Chondrocyte (in vitro differentiated cells): ENCODE measurements at regions not wholly inside any gene's neighbourhood (a gene's known extent, or its start where the extent isn't known, plus 50 kb on each side); places are given as distances from the start of the nearest gene placed in this dataset.
A peak's percentile ranks its signal among the peaks of the same experiment; 100 is the strongest.

ENCODE experiments used
- DNase-seq: peaks from one replicate; pipeline ENCODE4 v3.0.0; 2021; ENCODE audit warnings: mixed read lengths, low spot score
- H3K27ac Mint-ChIP-seq: one replicate; pipeline ENCODE4 v1.8.0; 2021; ENCODE audit warnings: mild to moderate bottlenecking, moderate library complexity, mixed read lengths; ENCODE audit not compliant: unreplicated experiment
- H3K27me3 Mint-ChIP-seq: 2 replicates; pipeline ENCODE4 v1.8.0; 2021; ENCODE audit warnings: low read depth, mixed read lengths
- H3K36me3 Mint-ChIP-seq: 2 replicates; pipeline ENCODE4 v1.8.0; 2021; ENCODE audit warnings: low read depth, mixed read lengths
- H3K4me1 Mint-ChIP-seq: 2 replicates; pipeline ENCODE4 v1.8.0; 2021; ENCODE audit warnings: low read depth, mild to moderate bottlenecking, mixed read lengths
- H3K4me3 Mint-ChIP-seq: one replicate; pipeline ENCODE4 v1.8.0; 2021; ENCODE audit warnings: mild to moderate bottlenecking, moderate library complexity, mixed read lengths; ENCODE audit not compliant: unreplicated experiment
- H3K9me3 Mint-ChIP-seq: 2 replicates; pipeline ENCODE4 v1.8.0; 2021; ENCODE audit warnings: low read depth, mixed read lengths
- TF ChIP-seq, protein P1 (sequence below): fragments of 200-600 bp; sonication (generic); IDR thresholded peaks from 2 replicates; pipeline ENCODE4 v1.5.0; 2021; ENCODE audit warnings: antibody characterized with exemption, mild to moderate bottlenecking, moderate library complexity

DNA sequence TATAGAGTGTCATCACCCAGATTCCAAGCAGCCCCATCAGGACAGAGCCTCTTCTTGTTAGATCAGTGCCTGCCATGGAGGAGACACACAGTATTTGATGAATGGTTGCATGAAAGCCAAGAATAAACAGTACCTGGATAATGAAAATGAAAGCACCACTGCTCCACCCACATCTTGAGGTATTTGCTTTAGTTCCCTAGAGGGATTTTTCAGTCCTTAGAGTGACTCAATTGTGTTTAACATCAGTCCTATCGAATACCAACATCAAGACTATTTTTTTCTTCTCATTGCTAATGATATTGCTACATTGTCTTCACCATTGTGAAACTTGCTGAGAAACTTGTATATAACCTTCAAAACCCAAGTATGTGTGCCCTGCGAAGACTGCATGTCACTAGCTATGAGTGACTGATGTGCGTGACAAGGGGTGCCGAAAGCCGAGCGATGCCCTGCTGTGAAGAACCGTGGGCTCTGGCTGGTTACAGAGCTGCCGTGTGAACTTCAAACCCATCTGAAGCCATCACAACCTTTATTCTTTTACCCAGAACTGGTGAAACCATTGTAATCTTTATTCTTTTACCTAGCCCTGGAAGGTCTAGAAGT lies 211.3 kb upstream of the FAT1 start:
- no peaks in the 10 kb centered on the region for H3K36me3 Mint-ChIP-seq
- H3K4me1 Mint-ChIP-seq: peaks cover 51% of the 10 kb centered on the region
- TF ChIP-seq, protein P1, sequence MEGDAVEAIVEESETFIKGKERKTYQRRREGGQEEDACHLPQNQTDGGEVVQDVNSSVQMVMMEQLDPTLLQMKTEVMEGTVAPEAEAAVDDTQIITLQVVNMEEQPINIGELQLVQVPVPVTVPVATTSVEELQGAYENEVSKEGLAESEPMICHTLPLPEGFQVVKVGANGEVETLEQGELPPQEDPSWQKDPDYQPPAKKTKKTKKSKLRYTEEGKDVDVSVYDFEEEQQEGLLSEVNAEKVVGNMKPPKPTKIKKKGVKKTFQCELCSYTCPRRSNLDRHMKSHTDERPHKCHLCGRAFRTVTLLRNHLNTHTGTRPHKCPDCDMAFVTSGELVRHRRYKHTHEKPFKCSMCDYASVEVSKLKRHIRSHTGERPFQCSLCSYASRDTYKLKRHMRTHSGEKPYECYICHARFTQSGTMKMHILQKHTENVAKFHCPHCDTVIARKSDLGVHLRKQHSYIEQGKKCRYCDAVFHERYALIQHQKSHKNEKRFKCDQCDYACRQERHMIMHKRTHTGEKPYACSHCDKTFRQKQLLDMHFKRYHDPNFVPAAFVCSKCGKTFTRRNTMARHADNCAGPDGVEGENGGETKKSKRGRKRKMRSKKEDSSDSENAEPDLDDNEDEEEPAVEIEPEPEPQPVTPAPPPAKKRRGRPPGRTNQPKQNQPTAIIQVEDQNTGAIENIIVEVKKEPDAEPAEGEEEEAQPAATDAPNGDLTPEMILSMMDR: no peak
- H3K27me3 Mint-ChIP-seq: no peaks in the 10 kb centered on the region
- no peak overlapping the region for H3K27ac Mint-ChIP-seq
- H3K9me3 Mint-ChIP-seq: no peaks in the 10 kb centered on the region
- DNase-seq: no peak
- no peak overlapping the region for H3K4me3 Mint-ChIP-seq

DNA sequence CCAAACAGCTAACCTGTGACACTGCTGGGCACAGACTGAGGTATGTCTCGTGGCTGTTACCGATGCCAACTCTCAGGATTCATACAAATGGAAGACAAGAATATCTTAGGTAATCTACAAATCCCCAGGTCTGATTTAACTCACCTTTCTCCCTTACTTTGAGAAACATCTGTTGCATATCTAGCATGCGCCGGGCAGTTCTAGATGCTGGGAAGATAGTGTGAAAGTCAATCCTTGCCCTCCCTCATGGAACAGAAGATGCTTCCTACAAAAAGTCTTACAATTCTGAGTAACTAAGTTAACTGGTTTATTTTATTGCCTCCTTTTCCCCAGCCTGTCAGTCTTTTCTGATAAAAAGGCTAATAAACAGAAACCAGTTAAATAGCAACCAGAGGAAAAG lies 212.2 kb upstream of the FAT1 start:
- Mint-ChIP-seq H3K27ac (peak overlapping the region; percentile 93), H3K4me3 (no peak overlapping the region), H3K4me1 (peaks cover 51% of the 10 kb centered on the region), H3K9me3 (no peaks in the 10 kb centered on the region), H3K27me3 (no peaks in the 10 kb centered on the region), H3K36me3 (no peaks in the 10 kb centered on the region)
- DNase-seq: no peak
- TF ChIP-seq, protein P1: no peak

DNA sequence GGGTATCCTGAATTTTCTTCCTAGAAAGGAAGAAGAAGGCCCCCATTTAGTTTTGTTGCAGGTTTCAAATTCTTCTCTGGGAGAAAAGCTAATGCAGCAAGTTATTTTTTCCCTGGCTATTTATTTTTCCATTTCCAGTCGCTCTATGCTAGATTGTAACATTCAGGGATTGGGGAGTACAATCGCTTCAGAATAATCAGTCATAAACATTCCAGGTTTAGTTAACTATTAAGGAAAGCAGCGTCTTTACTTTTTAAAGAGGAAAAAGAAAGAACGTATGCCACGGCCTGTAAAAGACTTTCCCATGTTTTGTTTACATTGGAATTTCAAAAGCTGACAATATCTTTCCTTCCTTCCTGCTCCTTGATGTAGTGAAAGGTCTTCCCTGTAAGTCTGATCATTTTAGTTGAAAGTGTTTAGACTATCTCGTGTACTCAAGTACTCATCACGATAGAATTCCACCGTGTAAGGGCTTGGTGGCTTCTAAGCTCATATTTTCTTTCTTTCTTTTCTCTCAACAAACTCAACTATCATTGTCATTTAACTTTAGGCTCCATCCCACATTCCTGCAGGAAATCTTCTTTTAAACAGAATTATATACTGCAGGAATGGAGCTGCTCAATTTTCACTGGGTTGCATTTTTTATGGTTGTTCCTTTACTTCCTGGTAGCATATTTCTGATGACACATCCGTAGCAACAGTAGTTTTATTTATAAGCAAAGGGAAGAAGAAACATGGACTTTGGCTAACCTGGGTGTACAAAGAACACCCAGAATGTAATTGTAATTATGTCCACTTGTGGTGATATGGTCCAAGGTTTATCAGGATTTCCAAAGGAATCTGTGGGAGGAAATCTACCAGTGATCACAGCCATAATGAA lies 213.1 kb upstream of the FAT1 start:
- H3K36me3 Mint-ChIP-seq: no peaks in the 10 kb centered on the region
- H3K27me3 Mint-ChIP-seq: no peaks in the 10 kb centered on the region
- DNase-seq: no peak
- TF ChIP-seq, protein P1: peak; percentile 74
- H3K4me3 Mint-ChIP-seq: peak overlapping the region; percentile 10
- H3K4me1 Mint-ChIP-seq: peaks cover 51% of the 10 kb centered on the region
- H3K9me3 Mint-ChIP-seq: no peaks in the 10 kb centered on the region
- H3K27ac Mint-ChIP-seq: peak overlapping the region; percentile 93

DNA sequence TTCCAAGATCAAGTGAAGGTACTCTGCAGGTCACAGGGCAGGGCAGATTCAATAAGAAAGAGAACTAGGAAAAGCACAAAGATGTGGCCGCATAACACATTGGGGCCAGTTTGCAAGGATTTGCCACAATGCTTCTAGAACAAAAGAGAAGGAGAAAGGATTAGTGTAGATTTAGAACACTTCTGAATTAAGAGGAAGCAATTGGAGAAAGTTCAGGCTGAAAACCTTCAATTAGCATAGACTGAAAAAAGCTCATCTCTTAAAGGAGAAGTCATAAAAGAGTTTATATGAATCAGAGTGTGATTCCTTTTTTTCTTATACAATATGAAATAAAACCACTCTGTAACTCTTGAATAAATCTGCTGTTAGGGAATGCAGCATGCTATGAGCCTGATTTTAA lies 215.6 kb upstream of the FAT1 start:
- Mint-ChIP-seq H3K4me3 (no peak overlapping the region), H3K9me3 (no peaks in the 10 kb centered on the region), H3K27me3 (no peaks in the 10 kb centered on the region), H3K4me1 (peaks cover 43% of the 10 kb centered on the region), H3K27ac (no peak overlapping the region), H3K36me3 (no peaks in the 10 kb centered on the region)
- TF ChIP-seq, protein P1: no peak
- no peak for DNase-seq

DNA sequence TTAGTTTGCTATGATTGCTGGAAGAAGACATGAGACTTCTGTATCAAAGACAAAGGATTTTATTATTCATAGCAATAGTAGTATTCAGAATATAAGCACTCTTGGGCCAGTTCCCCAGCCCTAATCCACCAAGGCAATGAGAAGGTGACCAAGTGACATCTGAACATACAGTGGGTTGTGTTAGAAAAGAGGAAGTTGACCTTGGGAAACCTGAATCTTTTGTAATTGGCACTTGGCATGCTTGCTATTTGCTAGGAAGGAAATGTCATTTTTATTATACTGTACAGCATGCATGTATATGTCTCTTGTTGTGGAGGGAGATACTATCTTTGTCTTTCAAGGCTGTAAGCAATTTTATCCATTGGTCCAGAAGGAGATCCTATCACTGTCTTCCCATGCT lies 216.1 kb upstream of the FAT1 start:
- Mint-ChIP-seq H3K27me3 (no peaks in the 10 kb centered on the region), H3K9me3 (no peaks in the 10 kb centered on the region), H3K36me3 (no peaks in the 10 kb centered on the region), H3K4me3 (no peak overlapping the region), H3K4me1 (peaks cover 39% of the 10 kb centered on the region), H3K27ac (no peak overlapping the region)
- DNase-seq: no peak
- TF ChIP-seq, protein P1: no peak
